Cardiac muscle cell (in vitro differentiated cells and primary cell): ENCODE measurements at regions not wholly inside any gene's neighbourhood (a gene's known extent, or its start where the extent isn't known, plus 50 kb on each side); places are given as distances from the start of the nearest gene placed in this dataset.

Experiments
- DNase-seq, 2 donors: peaks; one replicate each; pipeline versions ENCODE4 v3.0.0 to v3.0.0-alpha.2; 2010 to 2017; ENCODE audit warnings: low read depth in 1 of 2, low spot score in 1 of 2
- H3K27ac ChIP-seq: fragments of 200-600 bp; sonication (generic); 2 replicates; pipeline ENCODE4 v1.5.1; 2016
- H3K27me3 ChIP-seq: fragments of 200-600 bp; sonication (generic); 2 replicates; pipeline ENCODE4 v1.6.0; 2016; ENCODE audit warnings: control low read depth
- H3K36me3 ChIP-seq: fragments of 200-600 bp; sonication (generic); 2 replicates; pipeline ENCODE4 v1.5.1; 2016; ENCODE audit warnings: control low read depth
- H3K4me1 ChIP-seq: fragments of 200-600 bp; sonication (generic); 2 replicates; pipeline ENCODE4 v1.8.1; 2017; ENCODE audit warnings: low read depth, mild to moderate bottlenecking, mixed run types
- H3K4me3 ChIP-seq: fragments of 200-600 bp; sonication (generic); 2 replicates; pipeline ENCODE4 v1.5.1; 2016; ENCODE audit warnings: mild to moderate bottlenecking
- H3K9me3 ChIP-seq: fragments of 200-600 bp; sonication (generic); 2 replicates; pipeline ENCODE4 v1.5.1; 2017; ENCODE audit warnings: low read depth, mild to moderate bottlenecking, control low read depth
- CTCF ChIP-seq: IDR thresholded peaks from 2 replicates; pipeline ENCODE4 v1.5.1; 2012; ENCODE audit warnings: low read depth, mild to moderate bottlenecking, low read length

GRCh38 chr13:70668293-70668692 is 560.0 kb upstream of the KLHL1 start:
- DNase-seq: no peak
- no peak overlapping the region for H3K4me3 ChIP-seq
- H3K27ac ChIP-seq: no peak overlapping the region
- H3K36me3 ChIP-seq: no peaks in the 10 kb centered on the region
- no peaks in the 10 kb centered on the region for H3K9me3 ChIP-seq
- no peaks in the 10 kb centered on the region for H3K4me1 ChIP-seq
- no peaks in the 10 kb centered on the region for H3K27me3 ChIP-seq
- no peak for TF ChIP-seq CTCF

GRCh38 chr13:70666883-70667556 is 558.8 kb upstream of the KLHL1 start:
- no peak for DNase-seq
- no peak overlapping the region for H3K4me3 ChIP-seq
- no peak overlapping the region for H3K27ac ChIP-seq
- H3K27me3 ChIP-seq: no peaks in the 10 kb centered on the region
- no peak for TF ChIP-seq CTCF
- no peaks in the 10 kb centered on the region for H3K4me1 ChIP-seq
- H3K36me3 ChIP-seq: no peaks in the 10 kb centered on the region
- H3K9me3 ChIP-seq: no peaks in the 10 kb centered on the region

- TF ChIP-seq CTCF: no peak
- no peaks in the 10 kb centered on the region for H3K4me1 ChIP-seq
These were observed 554.1 kb upstream of the KLHL1 start for GRCh38 chr13:70662231-70662940.

GRCh38 chr13:70644052-70644451 is 535.8 kb upstream of the KLHL1 start:
- H3K36me3 ChIP-seq: no peaks in the 10 kb centered on the region
- no peaks in the 10 kb centered on the region for H3K27me3 ChIP-seq
- no peaks in the 10 kb centered on the region for H3K4me1 ChIP-seq
- H3K27ac ChIP-seq: no peak overlapping the region
- H3K9me3 ChIP-seq: no peaks in the 10 kb centered on the region
- no peak for TF ChIP-seq CTCF
- no peak for DNase-seq
- no peak overlapping the region for H3K4me3 ChIP-seq

More at GRCh38 chr13:70662231-70662940, 554.1 kb upstream of the KLHL1 start:
- DNase-seq: no peak
- Histone ChIP-seq H3K27ac (no peak overlapping the region), H3K9me3 (no peaks in the 10 kb centered on the region), H3K27me3 (no peaks in the 10 kb centered on the region), H3K4me3 (no peak overlapping the region), H3K36me3 (no peaks in the 10 kb centered on the region)

- no peak for DNase-seq
- Histone ChIP-seq H3K27me3 (no peaks in the 10 kb centered on the region), H3K9me3 (no peaks in the 10 kb centered on the region), H3K4me3 (no peak overlapping the region), H3K36me3 (no peaks in the 10 kb centered on the region), H3K4me1 (no peaks in the 10 kb centered on the region), H3K27ac (no peak overlapping the region)
- no peak for TF ChIP-seq CTCF
These were observed 526.6 kb upstream of the KLHL1 start for GRCh38 chr13:70634893-70635292.
